SU-DHL-6 (cell line): ENCODE measurements at regions not wholly inside any gene's neighbourhood (a gene's known extent, or its start where the extent isn't known, plus 50 kb on each side); places are given as distances from the start of the nearest gene placed in this dataset.

Experiments
- H2AFZ ChIP-seq: fragments of 200-600 bp; sonication (generic); 2 replicates; pipeline ENCODE4 v1.6.1; 2014; ENCODE audit warnings: low read depth, mild to moderate bottlenecking, moderate library complexity, mixed read lengths, antibody characterized with exemption, low read length; ENCODE audit not compliant: severe bottlenecking
- H3F3A ChIP-seq: fragments of 200-600 bp; shearing (Covaris generic); 2 replicates; pipeline ENCODE4 v1.6.0; 2016; ENCODE audit warnings: antibody characterized with exemption, mild to moderate bottlenecking; ENCODE audit not compliant: insufficient read depth
- H3K27ac ChIP-seq: fragments of 200-600 bp; sonication (generic); 2 replicates; pipeline ENCODE4 v1.5.1; 2016; ENCODE audit warnings: low read depth, mild to moderate bottlenecking, low read length, moderate library complexity, mixed read lengths
- H3K27me3 ChIP-seq: fragments of 200-600 bp; sonication (generic), shearing (Covaris generic); 2 replicates; pipeline ENCODE4 v1.6.0; 2014; ENCODE audit warnings: mild to moderate bottlenecking, low read length
- H3K36me3 ChIP-seq: fragments of 200-600 bp; sonication (generic); 2 replicates; pipeline ENCODE4 v1.6.1; 2014; ENCODE audit warnings: mild to moderate bottlenecking, low read length, mixed read lengths
- H3K4me2 ChIP-seq: fragments of 300-600, 200-600 bp; shearing (Covaris generic), sonication (generic); 2 replicates; pipeline ENCODE4 v1.6.0; 2014; ENCODE audit warnings: low read length, low read depth, mild to moderate bottlenecking; ENCODE audit not compliant: poor library complexity, severe bottlenecking
- H3K4me3 ChIP-seq: fragments of 200-600 bp; sonication (generic); 2 replicates; pipeline ENCODE4 v1.5.1; 2014; ENCODE audit warnings: antibody characterized with exemption, low read length, mild to moderate bottlenecking, mixed read lengths; ENCODE audit not compliant: insufficient read depth, poor library complexity, severe bottlenecking
- H3K79me2 ChIP-seq: fragments of 200-600 bp; sonication (generic); 2 replicates; pipeline ENCODE4 v1.6.1; 2014; ENCODE audit warnings: mild to moderate bottlenecking, low read length, moderate library complexity; ENCODE audit not compliant: insufficient read depth
- H3K9ac ChIP-seq: fragments of 200-600 bp; sonication (generic); 2 replicates; pipeline ENCODE4 v1.7.0; 2014; ENCODE audit warnings: mild to moderate bottlenecking, low read length
- H3K9me2 ChIP-seq: fragments of 200-600 bp; sonication (generic); replicated peaks from 2 replicates; pipeline ENCODE4 v1.6.1; 2014; ENCODE audit warnings: low read length; ENCODE audit not compliant: insufficient read depth
- H3K9me3 ChIP-seq: fragments of 200-600 bp; sonication (generic); 2 replicates; pipeline ENCODE4 v1.6.1; 2014; ENCODE audit warnings: low read length, mixed read lengths; ENCODE audit not compliant: insufficient read depth
- H4K20me1 ChIP-seq: fragments of 200-600 bp; sonication (generic); 2 replicates; pipeline ENCODE4 v1.6.1; 2014; ENCODE audit warnings: low read depth, mild to moderate bottlenecking, antibody characterized with exemption, low read length, moderate library complexity, mixed read lengths
- CTCF ChIP-seq: fragments of 200-600 bp; sonication (generic); IDR thresholded peaks from one replicate; pipeline ENCODE4 v1.5.1; 2017; ENCODE audit warnings: antibody characterized with exemption, mild to moderate bottlenecking, low read length, moderate library complexity; ENCODE audit not compliant: insufficient read depth, poor library complexity, severe bottlenecking
- EZH2phosphoT487 ChIP-seq: fragments of 200-600 bp; sonication (generic), shearing (Covaris generic); conservative IDR thresholded peaks from 2 replicates; pipeline ENCODE4 v1.6.1; 2018; ENCODE audit warnings: mild to moderate bottlenecking, antibody characterized with exemption, low read length, moderate library complexity, mixed read lengths

- Histone ChIP-seq H2AFZ (no peak overlapping the region), H3K9me3 (no peaks in the 10 kb centered on the region), H4K20me1 (no peaks in the 10 kb centered on the region), H3K27ac (no peak overlapping the region), H3K4me2 (no peak overlapping the region), H3K79me2 (no peaks in the 10 kb centered on the region), H3F3A (no peaks in the 10 kb centered on the region), H3K36me3 (no peaks in the 10 kb centered on the region), H3K9ac (no peak overlapping the region), H3K4me3 (no peak overlapping the region), H3K9me2 (no peaks in the 10 kb centered on the region), H3K27me3 (no peaks in the 10 kb centered on the region)
- TF ChIP-seq CTCF (no peak), EZH2phosphoT487 (no peak)
Measured at GRCh38 chr5:125558466-125558865, 812.0 kb upstream of the ZNF608 start.

GRCh38 chr5:125559296-125559695 lies 812.9 kb upstream of the ZNF608 start:
- H3K9me2 ChIP-seq: no peaks in the 10 kb centered on the region
- no peak overlapping the region for H3K4me3 ChIP-seq
- TF ChIP-seq CTCF (no peak), EZH2phosphoT487 (no peak)
- no peaks in the 10 kb centered on the region for H3K36me3 ChIP-seq
- no peaks in the 10 kb centered on the region for H3K79me2 ChIP-seq
- no peak overlapping the region for H2AFZ ChIP-seq
- no peaks in the 10 kb centered on the region for H4K20me1 ChIP-seq
- no peak overlapping the region for H3K4me2 ChIP-seq
- no peaks in the 10 kb centered on the region for H3F3A ChIP-seq
- no peaks in the 10 kb centered on the region for H3K27me3 ChIP-seq
- H3K9me3 ChIP-seq: no peaks in the 10 kb centered on the region
- no peak overlapping the region for H3K27ac ChIP-seq
- H3K9ac ChIP-seq: no peak overlapping the region

DNA sequence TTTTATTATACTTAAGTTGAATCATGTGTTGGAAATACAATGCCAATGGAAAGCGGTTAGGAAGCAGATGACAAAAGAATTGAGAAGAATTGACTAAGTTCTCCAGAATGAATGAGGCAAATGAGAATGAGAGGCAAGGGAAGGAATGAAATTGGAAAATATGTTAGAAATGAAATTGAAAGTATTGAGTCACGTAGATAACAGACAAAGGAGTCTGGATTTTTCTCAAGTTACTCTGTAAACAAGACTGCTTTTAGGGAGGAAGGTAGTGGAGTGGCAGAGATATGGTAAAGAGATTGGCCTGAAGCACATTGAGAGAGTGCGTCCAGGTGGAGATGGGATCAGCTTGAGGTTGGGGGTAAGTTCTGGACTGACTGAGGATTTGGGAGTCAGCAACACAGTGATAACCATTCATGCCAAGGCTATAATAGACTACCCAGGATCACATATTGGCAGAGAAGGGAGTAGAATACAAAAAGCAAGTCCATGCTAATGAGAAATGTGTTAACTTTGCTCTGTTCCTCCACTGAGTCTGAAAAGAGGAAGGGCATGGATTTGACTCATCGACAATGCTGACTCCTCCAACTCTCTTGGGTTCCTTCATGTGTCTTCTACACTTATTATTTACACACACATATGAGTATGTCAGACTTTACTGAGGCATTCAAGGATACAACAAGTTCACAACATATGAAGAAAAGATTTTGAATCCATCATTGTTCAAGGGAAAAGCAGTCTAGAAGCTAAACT lies 814.2 kb upstream of the ZNF608 start:
- Histone ChIP-seq H3K9me3 (no peaks in the 10 kb centered on the region), H3K79me2 (no peaks in the 10 kb centered on the region), H4K20me1 (no peaks in the 10 kb centered on the region), H3F3A (no peaks in the 10 kb centered on the region), H3K36me3 (no peaks in the 10 kb centered on the region), H3K4me3 (no peak overlapping the region), H3K27me3 (no peaks in the 10 kb centered on the region), H3K9me2 (no peaks in the 10 kb centered on the region), H3K4me2 (no peak overlapping the region), H3K27ac (no peak overlapping the region), H3K9ac (no peak overlapping the region), H2AFZ (no peak overlapping the region)
- TF ChIP-seq EZH2phosphoT487: no peak
- TF ChIP-seq CTCF: no peak
